Activated CD4-positive, CD25-positive, alpha-beta regulatory T cell treated with anti-CD3 and anti-CD28 coated beads, Interleukin-2, amount 50 U/mL, for 16 hours (primary cell): ENCODE measurements at regions not wholly inside any gene's neighbourhood (a gene's known extent, or its start where the extent isn't known, plus 50 kb on each side); places are given as distances from the start of the nearest gene placed in this dataset.

Experiments used
- DNase-seq: peaks from one replicate; pipeline ENCODE4 v3.0.0-alpha.2; 2020; ENCODE audit warnings: low read depth, low spot score

DNA sequence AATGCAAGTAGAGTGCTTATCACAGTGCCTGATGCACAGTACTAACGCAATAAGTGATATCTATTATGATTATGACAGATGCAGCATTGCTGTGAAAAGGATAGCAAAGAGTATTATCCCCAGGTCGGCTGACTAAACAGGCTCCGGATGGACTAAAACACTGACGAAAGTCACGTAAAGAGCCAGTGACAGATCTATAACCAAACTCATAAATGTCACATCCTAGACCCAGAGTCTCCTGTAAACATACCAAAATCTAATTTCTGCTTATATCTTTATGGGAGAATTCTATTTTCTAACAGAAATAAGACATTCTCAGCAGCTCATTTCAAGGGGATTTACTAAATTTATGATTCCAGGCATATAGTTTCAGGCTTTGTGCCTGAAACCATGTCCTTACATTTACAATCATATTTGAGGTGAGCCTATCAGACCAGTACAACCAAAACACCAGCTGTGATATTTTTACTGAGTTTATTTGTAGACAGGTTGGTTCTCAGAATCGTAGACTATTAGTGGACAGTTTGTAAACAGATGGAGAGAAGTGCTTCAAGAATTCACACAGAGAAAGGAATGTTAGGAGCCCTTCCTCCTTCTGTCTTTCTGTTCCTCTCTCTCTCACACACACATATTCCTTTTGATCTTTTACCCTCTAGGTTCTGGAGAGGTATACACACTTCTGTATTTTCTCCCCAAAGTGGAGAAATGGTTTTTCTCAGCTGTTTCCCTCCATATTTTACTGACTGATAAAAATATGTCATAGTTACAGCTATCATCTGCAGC lies 52.4 kb upstream of the WDR26 start:
- DNase-seq: no peak

DNA sequence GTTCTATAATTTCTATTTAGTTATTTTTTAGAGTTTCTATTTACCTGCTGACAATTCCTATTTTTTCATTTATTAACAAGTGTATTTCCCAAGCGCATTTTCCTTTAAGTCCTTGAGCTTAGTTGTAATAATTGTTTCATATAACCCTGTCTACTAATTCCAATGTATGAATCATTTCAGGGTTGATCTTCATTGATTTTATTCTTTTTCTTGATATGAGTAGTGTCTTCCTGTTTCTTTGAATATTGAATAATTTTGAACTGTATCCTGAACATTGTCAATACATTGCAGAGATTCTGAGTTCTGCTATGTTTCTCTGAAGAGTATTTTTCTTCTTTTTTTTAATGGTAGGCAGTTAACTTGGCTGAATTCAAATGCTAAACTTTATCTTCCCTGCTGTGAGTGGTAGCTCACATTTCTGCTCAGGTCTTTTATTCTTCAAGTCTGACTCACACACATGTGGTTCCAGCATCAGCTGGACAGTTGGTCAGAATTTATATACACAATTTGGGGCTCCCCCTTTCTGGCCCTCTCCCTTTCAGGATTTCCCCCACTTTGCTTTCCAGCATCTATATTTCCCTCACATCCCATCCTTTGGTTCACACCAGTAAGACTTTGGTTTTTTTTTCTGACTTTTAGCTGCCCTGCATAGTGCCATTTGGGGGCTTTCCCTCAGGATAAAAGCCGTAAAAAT lies 54.4 kb upstream of the WDR26 start:
- DNase-seq: no peak

DNA sequence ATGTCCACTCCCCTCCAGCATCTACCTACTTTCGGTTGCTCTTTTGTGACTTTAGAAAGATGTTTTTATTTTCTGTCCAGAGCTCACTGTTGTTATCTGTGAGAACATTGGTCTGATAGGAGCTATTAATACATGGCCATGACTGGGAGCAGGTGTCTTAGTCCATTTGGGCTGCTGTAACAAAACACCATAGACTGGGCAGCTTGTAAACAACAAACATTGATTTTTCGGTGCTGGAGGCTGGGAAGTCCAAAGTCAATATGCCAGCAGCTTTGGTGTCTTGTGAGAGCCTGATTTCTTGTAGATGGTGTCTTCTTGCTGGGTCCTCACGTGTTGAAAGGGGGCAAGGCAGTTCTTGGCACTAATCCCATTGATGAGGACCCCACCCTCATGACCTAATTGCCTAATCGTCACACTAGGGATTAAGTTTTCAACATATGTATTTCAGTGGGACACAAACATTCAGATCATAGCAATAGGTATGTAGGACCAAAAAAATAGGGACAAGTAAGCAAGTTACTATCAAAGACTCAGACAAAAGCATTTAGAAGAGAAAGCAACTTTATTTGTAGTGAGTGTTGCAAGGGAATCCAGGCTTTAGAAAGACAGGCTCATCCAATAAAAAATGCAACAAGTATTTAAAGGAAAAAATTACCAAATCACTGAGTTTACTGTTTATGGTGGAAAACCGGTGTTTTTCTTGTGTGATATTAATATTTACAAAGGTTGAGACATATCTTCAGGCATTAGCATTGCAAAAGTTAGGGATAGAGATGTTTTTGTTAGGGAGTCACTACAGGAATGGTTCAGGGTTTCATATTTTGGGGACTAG lies 55.2 kb upstream of the WDR26 start:
- DNase-seq: no peak

DNA sequence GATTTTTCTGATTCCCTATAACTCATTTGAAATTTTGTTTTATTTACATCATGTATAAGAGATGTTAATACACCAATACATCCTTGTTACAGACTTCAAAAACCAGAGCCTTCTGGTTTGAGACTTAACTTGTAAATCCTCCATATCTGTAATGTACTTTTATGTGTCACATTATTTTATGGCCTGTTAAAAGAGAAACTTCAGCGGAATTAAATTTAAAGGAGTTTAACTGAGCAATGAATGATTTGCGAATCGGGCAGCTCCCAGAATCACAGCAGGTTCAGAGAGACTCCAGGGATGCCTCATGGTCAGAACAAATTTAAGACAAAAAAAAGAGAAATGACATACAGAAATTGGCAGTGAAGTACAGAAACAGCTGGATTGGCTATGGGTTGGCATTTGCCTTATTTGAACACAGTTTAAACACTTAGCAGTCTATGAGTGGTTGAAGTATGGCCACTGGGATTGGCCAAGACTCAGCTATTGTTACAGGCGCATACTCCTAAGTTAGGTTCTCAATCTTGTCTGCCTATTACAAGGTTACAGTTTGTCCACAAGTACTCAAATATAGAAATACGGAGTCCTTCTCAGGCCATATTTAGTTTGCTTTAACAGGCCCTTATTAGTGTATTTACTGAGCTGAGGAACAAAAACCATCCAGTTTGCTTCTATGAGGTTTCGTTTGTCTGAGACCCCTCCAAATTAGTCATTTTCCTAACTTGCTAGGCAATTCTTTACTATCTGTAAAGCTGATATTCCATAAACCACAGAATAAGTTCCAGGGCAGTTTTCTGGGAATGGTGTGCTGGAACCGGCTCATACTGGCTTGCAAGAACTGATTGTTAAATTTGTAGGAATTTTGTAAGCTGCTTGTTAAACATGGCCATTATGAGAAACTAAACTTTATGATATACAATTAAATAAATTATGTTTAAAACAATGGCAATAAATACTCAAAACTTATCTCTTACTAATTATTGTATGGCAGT lies 56.2 kb upstream of the WDR26 start:
- no peak for DNase-seq

DNA sequence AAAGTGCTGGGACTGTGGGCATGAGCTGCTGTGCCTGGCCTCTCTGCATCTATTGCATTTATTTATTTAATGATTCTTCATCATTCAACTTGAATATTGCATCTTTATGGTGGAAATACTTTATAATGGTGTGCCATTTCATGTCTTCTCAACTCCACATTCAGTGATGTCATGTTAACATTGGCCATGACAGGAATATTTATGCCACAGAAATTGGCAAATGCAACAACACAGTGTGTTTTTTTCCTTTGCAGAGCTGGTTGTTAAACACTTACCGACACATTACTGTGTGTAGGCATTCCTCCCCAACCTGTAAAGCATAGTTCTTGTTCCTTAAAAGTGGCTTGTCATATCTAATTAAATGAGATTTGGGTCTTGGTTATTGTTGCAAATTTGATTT lies 57.4 kb upstream of the WDR26 start:
- no peak for DNase-seq

DNA sequence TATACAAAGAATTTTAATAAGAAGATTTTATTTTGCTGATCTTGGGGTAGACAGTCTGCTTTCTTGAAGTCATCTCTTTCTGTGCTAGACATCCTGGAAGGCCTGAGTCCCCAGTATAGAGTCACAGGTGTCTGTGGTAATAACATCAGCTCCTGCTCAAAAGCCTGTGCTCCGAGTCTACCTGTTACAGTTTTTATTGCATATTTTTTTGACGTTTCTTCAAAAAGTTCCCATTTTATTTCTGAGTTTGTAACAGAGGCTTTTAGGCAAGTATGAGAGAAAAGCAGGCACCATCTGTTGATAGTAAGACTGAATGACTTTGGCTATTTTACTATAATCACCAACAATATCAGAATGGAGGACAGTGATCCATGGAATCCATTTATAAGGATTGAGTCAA lies 58.0 kb upstream of the WDR26 start:
- DNase-seq: no peak

DNA sequence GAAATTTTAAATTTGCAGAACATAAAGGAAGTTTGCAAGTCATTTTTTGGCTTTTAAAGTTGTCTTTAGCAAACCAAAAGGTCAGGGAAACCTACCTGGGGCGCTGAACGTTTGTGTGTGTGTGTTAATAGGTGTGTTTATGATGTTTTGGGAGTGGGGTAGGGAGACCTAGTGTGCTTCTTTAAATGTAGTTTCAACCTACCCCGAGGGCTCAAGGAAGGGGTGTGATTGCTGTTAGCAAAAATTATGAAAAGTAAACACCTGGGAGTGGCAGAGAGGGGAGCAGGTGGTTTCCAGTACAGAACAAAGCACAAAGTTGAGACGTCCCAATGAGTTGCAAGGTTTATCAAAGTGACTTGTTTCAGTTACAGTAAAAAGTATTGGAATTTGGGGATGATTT lies 58.7 kb upstream of the WDR26 start:
- no peak for DNase-seq

DNA sequence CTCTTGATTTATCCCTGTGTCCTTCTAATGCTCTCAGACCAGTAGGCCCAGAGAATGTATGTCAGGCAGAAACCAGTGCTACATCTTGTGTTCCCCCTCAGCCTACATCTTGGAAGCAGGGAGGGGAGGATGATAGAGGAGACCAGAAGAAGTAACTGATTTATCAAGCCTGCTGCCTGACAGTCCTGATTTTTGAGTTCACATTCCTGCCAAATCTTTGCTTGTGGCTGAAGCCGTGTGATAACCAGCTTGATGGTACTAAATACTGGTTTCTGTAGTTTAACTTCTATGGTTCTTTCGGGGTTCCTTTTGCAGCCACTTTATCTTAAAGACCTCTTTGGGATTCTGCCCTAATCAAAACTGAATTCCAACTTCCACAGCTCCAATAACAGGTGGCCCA lies 59.7 kb upstream of the WDR26 start:
- DNase-seq: no peak

DNA sequence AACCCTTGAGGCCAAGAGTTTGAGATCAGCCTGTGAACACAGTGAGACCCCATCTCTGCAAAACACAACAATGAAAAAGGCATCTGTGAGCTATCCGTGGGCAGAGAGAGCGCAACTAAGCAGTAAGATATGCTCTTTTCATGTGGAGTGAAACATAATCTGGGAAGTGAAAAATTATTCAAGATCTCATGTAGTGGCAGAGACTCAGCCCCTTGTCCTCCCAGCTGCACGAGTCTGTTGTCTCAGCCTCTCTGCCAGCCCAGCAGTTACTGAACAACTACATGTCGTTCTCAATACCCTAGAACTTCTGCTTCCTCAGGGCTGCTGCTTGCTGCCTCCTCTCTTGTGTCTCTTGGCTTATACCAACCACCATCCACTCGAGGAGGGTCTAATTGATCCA lies 61.3 kb upstream of the WDR26 start:
- no peak for DNase-seq

DNA sequence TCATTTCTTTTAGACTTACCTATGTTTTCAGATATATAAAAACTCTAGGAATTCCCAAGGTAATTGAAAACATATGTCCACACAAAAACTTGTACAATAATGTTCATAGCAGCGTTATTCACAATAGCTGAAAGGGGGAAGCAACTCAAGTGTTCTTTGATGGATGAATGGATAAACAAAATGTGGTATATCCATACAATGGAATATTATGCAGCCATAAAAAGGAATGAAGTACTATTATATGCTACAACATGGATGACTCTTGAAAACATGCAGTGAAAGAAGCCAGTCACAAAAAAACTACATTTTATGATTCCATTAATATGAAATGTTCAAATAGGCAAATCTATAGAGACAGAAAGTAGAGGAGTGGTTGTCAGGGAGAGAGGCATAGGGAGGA lies 62.2 kb upstream of the WDR26 start:
- DNase-seq: no peak

DNA sequence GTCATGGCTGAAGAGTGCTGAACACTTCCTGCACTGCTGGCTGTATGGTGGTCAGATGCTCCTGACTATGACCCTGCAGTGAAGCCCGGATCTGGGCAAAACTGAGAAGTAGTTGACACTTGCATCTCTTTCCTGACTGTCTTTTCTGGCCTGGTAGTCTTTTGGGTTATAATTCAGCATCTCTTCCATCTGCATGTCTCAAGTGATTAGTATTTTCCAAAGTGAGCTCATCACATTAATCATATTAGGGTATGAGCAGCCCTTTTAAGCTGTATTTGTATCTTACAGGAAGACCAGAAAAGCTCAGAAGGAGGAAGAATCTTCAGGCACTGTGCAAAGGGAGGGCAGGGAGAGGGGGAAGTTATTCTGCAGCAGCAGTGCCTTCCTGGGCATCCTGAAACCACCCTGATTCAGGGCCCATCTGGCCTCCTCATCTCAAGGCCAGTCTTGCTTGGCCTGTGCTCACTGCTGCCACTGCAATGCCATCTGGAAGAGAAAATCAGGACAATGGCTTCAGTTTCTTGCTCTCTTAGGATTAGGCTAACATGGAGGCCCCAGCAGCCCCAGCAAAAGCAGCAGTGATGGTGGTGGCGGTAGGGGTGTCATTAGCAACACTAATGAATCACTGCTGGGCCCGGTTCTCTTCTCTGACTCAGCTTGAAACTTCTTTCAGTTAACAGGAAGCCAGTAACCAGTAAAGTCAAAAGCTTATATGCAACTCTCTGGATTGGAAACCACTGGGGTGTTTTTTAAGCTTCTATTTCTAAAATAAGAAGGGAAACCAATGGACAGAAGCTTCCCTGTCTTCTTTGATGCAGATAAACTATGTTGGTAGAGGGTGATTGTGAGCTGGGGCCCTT lies 63.3 kb upstream of the WDR26 start:
- DNase-seq: peak; percentile 26

DNA sequence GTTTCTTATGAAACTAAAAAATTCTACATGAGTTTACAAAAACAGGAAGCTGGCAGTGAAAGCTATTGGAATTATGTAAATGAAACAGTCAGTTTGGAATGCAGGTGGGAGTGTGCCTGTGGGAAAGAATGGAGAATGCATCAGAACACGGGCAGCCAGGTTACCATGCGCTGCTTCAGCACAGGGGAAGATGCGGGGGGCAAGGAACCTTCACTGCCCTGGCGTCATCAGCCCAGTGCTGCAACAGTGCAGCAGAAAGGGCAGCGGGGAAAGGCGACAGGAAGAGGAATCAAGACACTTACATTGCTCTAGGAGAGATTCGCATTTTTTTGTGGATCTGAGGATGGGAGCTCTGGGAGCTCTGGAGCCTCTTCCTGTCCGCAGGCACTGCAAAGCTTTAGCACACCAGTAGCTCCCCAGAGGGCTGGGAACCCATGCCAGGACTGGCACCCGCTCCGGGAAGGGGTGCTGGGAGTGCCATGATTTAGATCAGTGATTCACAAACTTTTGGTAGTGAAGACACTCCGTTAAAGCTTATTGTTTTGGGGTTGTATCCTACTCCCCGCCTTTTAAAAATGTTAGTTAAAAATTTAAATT lies 64.1 kb upstream of the WDR26 start:
- DNase-seq: no peak

DNA sequence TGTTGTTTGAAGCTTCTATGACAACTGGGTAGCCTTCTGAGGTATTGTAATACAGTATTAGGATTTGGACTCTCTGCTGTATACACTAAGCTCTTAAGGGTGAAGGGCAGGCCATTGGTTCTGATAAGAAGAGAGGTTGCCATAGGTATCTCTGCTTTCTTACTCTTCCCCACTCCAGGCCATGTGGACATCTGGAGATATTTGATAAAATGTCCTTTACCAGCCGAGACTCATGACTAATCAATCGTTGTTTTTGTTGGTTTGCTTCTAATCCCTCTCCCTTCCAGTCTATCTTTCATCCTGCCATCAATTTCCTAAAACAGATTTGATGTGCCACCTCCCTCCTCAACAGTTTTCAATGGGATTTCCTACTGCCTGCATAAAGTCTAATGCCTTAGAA lies 64.6 kb upstream of the WDR26 start:
- no peak for DNase-seq

DNA sequence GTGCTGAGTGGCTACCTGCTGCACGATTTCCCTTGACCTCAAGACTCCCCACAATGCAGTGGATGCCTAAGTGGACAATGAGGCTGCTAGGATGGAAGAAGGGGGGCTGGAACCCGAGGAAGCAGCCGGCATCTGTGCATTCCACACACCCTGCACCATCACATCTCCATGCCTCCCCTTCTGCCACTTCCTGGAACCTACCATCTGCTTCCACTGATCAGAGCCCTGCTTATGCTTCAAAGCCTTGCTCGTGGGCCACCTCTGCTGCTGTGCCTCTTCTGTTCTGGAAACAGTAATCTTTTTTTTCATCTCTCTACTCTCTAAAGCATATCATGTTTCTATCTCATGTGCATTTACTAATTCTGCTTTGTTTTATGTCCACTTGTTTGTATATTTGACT lies 66.2 kb upstream of the WDR26 start:
- no peak for DNase-seq

DNA sequence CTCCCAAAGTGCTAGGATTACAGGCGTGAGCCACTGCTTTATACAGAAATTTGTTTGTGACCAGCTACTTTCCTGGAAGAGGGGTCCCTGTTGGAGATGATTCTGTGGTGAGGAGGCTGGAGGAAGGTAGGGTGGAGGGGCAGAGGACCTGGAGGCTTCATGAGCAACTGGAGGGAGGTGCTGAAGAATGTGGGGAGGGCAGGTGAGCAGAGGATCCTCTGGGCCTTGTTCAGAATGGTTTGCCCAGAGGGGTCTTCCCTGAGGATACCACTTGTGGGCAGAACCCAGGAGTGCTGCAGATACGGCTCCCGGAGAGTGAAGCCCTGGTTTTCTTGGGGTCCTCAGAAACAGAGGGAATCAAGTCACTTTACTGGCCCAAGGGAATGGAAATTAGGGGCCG lies 67.2 kb upstream of the WDR26 start:
- DNase-seq: no peak

DNA sequence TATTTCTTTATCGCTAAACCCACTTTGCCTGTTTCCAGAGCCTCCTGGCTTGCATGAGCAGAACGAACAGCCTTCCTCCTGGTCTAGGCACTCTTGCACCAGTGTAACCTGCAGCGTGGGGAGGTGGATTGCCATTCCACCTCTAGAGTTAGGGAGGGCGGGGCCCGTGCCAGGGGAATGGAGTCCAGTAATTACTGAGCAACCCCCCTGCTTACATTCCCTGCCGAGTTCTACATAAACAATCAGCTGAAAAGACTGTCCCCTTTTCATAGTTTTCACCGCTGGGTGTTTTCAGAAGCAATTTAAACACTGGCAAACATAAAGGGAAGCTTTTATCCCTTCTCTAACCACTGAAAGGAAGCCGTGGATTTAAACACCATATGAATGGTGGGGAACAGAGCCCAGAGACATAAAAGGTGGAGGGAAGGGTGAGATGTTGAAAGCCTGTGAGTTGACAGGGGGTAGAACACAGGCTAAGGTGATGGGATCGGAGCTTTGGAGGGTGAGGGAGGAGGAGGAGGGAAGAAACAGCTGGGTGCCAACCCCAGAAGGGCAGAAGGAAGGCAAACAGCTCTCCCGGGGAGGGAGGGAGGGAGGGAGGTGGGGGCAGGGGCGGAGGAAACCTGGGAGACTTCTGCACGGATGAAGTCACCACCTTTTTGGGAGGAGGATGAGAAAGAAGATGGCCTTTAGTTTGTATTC lies 68.0 kb upstream of the WDR26 start:
- DNase-seq: no peak

DNA sequence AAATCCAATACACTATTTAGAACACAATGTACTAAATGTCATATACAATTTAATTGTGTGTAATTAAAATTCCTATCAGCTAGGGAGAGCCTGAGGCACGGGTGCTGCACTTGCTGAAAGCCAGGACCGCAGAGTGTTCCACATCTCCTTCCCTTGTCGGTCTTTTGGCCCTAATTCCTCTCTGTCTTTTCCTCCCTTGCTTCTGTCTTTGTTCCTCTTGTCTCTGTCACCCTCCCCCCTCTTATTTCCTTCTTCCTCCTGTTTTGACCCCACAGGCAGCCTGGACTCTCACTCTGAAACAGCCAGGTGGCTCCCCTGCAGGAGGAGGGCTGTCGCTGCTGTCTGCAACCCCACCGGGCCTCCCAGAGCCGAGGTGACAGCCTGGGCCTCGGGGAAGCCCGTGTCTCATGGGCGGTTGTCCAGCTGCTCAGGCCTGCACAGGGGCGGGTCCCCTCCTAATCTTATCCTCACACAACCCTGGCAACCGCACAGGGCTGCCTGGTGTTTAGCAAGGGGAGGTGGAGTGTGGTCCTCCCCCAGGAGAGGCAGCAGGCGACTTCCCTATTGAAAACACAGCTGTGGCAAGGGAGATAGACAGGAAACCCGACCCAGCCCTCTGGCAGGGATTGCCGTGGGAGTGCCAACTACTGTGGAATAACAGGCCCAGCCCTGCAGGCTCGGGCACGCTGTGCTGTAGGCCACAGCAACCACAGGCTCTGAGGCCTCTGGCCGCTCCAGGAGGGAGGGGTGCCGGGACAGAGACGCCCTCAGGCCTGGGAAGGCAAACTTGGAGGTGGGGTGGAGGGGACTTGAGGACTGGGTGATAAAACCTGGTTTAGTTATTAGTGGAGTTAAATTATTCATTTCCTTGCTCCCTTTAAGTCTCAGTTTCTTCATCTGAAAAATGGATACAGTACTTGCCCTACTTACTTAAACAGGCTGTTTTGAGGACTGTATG lies 68.8 kb upstream of the WDR26 start:
- no peak for DNase-seq
